ENCODE measurements at regions not wholly inside any gene's neighbourhood (a gene's known extent, or its start where the extent isn't known, plus 50 kb on each side); places are given as distances from the start of the nearest gene placed in this dataset.

GRCh38 chr6:156717542-156717941, 59.6 kb upstream of the ARID1B start:
- Histone ChIP-seq H3K9me2 (ENCODE audit: insufficient read depth) (no peaks in the 10 kb centered on the region), H3K4me1 (ENCODE audit: insufficient read depth) (peaks cover 37% of the 10 kb centered on the region), H3K4me3 (no peak overlapping the region), H3K4me2 (no peak overlapping the region), H3K27ac (ENCODE audit: low read depth) (no peak overlapping the region), H3F3A (replicated peaks; ENCODE audit: low read depth) (peaks cover 20% of the 10 kb centered on the region), H3K36me3 (ENCODE audit: insufficient read depth) (no peaks in the 10 kb centered on the region), H2AFZ (no peak overlapping the region), H4K20me1 (replicated peaks; ENCODE audit: insufficient read depth) (no peaks in the 10 kb centered on the region), H3K27me3 (ENCODE audit: insufficient read depth) (no peaks in the 10 kb centered on the region), H3K79me2 (replicated peaks; ENCODE audit: insufficient read depth) (no peaks in the 10 kb centered on the region)
- DNase-seq (ENCODE audit: low spot score) (no peak), ATAC-seq (no peak)
- H3K4me3 Mint-ChIP-seq, result no peak overlapping the region
- TF ChIP-seq ETS1 (IDR thresholded peaks at IDR 0.05) (no peak), ZNF462 (CRISPR knock-in tag; IDR thresholded peaks at IDR 0.05) (no peak), EZH2phosphoT487 (IDR thresholded peaks at IDR 0.05; ENCODE audit: unreplicated experiment) (no peak), STAT1 (IDR thresholded peaks at IDR 0.05; ENCODE audit: unreplicated experiment) (no peak)
- H3K27ac Mint-ChIP-seq, result no peak overlapping the region
- H3K36me3 Mint-ChIP-seq (ENCODE audit: low read depth), result 0 out of 3 replicates have a peak, but pooled peaks cover 6% of the 10 kb centered on the region
- H3K4me1 Mint-ChIP-seq, result peaks cover 35% of the 10 kb centered on the region
- H3K27me3 Mint-ChIP-seq (ENCODE audit: insufficient read depth, low read depth, poor library complexity), result peaks cover 20% of the 10 kb centered on the region
- peaks cover 6% of the 10 kb centered on the region; the same call in 1 of the 3 replicates for H3K9me3 Mint-ChIP-seq

GRCh38 chr6:156715839-156716238, 61.3 kb upstream of the ARID1B start:
- Histone ChIP-seq H3K27me3 (ENCODE audit: insufficient read depth) (no peaks in the 10 kb centered on the region), H4K20me1 (replicated peaks; ENCODE audit: insufficient read depth) (no peaks in the 10 kb centered on the region), H3K4me1 (ENCODE audit: insufficient read depth) (peaks cover 21% of the 10 kb centered on the region), H3K79me2 (replicated peaks; ENCODE audit: insufficient read depth) (no peaks in the 10 kb centered on the region), H3K27ac (ENCODE audit: low read depth) (no peak overlapping the region), H3K4me2 (no peak overlapping the region), H2AFZ (no peak overlapping the region), H3K4me3 (no peak overlapping the region), H3K9me2 (ENCODE audit: insufficient read depth) (no peaks in the 10 kb centered on the region), H3K36me3 (ENCODE audit: insufficient read depth) (no peaks in the 10 kb centered on the region), H3F3A (replicated peaks; ENCODE audit: low read depth) (peaks cover 16% of the 10 kb centered on the region)
- no peak overlapping the region for H3K27ac Mint-ChIP-seq
- no peak overlapping the region for H3K4me3 Mint-ChIP-seq
- peaks cover 16% of the 10 kb centered on the region for H3K27me3 Mint-ChIP-seq (ENCODE audit: insufficient read depth, low read depth, poor library complexity)
- DNase-seq (ENCODE audit: low spot score), result no peak
- peaks cover 19% of the 10 kb centered on the region for H3K4me1 Mint-ChIP-seq
- H3K9me3 Mint-ChIP-seq, result peaks cover 3% of the 10 kb centered on the region; the same call in 1 of the 3 replicates
- no peak for ATAC-seq
- H3K36me3 Mint-ChIP-seq (ENCODE audit: low read depth), result 0 out of 3 replicates have a peak, but pooled peaks cover 6% of the 10 kb centered on the region
- TF ChIP-seq CTCF (conservative IDR thresholded peaks at IDR 0.05; ENCODE audit: low read depth in 2 of 2) (no peak), ETS1 (IDR thresholded peaks at IDR 0.05) (no peak), POLR2AphosphoS5 (IDR thresholded peaks at IDR 0.05; ENCODE audit: low read depth) (no peak), REST (IDR thresholded peaks at IDR 0.05; ENCODE audit: unreplicated experiment) (no peak), NANOG (IDR thresholded peaks at IDR 0.05; ENCODE audit: borderline replicate concordance) (no peak)

Measured in GM23338 (cell line).